ENCODE measurements at regions not wholly inside any gene's neighbourhood (a gene's known extent, or its start where the extent isn't known, plus 50 kb on each side); places are given as distances from the start of the nearest gene placed in this dataset.

DNA sequence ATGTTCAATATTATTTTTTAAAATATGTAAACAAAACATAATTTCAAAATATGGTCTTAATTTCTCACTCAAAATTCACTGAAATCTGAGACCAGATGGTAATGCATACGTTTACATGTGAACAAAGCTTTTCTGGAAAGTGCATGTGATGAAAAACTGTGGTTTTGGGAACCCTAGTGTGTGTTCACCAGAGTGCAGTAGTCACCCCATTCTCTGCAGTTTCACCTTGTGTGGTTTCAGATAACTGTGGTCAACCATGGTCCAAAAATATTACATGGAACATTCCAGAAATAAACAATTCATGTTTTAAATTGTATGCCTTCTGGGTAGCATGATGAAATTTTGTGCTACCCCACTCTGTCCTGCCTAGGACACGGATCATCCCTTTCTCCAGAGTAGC, 2021.9 kb downstream of the MRPL39 start:
- H2AK5ac ChIP-seq (ENCODE audit: low read depth, low read length): no peak overlapping the region
- CTCF ChIA-PET (ENCODE audit: partially characterized antibody): interaction anchor here (2.4 kb wide), 1 partner anchor 10 kb away, joined by 11 read pairs; no protein-coding TSS in a partner anchor
- 95% methylated on average over 2 of the region's 2 CpGs; no CpG with 5 or more reads in 1 of the 2 experiments for WGBS, 2 experiments (ENCODE audit: extremely low coverage in 1 of 2, insufficient coverage in 1 of 2, insufficient read length in 1 of 2, insufficient replicate concordance in 2 of 2, low coverage in 1 of 2, low lambda C conversion rate in 2 of 2, missing lambda C conversion rate in 1 of 2)

More for the DNA sequence above, 2021.9 kb downstream of the MRPL39 start:
- Histone ChIP-seq H2BK120ac (replicated peaks; ENCODE audit: low read depth, low read length) (no peak overlapping the region), H3K79me2 (ENCODE audit: control insufficient read depth in 1 of 2, insufficient read depth in 2 of 2, low read length in 2 of 2) (no peaks in the 10 kb centered on the region), H3K4me3 (ENCODE audit: extremely low read depth in 1 of 4, insufficient read depth in 2 of 4, low read depth in 3 of 4, low read length in 4 of 4) (no peak overlapping the region), H3K23me2 (ENCODE audit: low read depth, low read length) (no peaks in the 10 kb centered on the region), H3K56ac (replicated peaks; ENCODE audit: insufficient read length, low read depth, low read length) (no peak overlapping the region), H3K4me2 (ENCODE audit: insufficient read depth in 1 of 2, low read depth in 2 of 2, low read length in 2 of 2) (no peak overlapping the region), H2BK15ac (ENCODE audit: low read length) (no peak overlapping the region), H3K9ac (replicated peaks in 1 of 4; ENCODE audit: extremely low read depth in 1 of 4, low read depth in 3 of 4, low read length in 3 of 4) (no peak overlapping the region), H3K36me3 (ENCODE audit: control insufficient read depth in 2 of 4, insufficient read depth in 4 of 4, low read length in 3 of 4) (no peaks in the 10 kb centered on the region), H3K9me3 (ENCODE audit: insufficient read depth in 2 of 2, low read depth in 1 of 2, low read length in 1 of 2) (no peaks in the 10 kb centered on the region), H3K4ac (replicated peaks; ENCODE audit: insufficient read length, low read depth, low read length) (no peak overlapping the region), H3K23ac (ENCODE audit: insufficient read length) (no peak overlapping the region), H3K27ac (ENCODE audit: low read depth, low read length) (no peak overlapping the region), H4K20me1 (replicated peaks in 1 of 2; ENCODE audit: control insufficient read depth in 1 of 2, insufficient read depth in 2 of 2, low read length in 2 of 2) (no peaks in the 10 kb centered on the region), H2BK20ac (ENCODE audit: low read length) (no peak overlapping the region), H3K18ac (ENCODE audit: extremely low read depth, low read length) (no peak overlapping the region), H3K27me3 (replicated peaks in 1 of 4; ENCODE audit: control insufficient read depth in 3 of 4, extremely low read depth in 1 of 4, insufficient read depth in 3 of 4, low read length in 3 of 4) (no peaks in the 10 kb centered on the region), H3K79me1 (ENCODE audit: low read depth, low read length) (no peaks in the 10 kb centered on the region), H2AFZ (ENCODE audit: low read length) (no peak overlapping the region), H4K91ac (replicated peaks; ENCODE audit: insufficient read length, low read length) (no peak overlapping the region), H2BK12ac (ENCODE audit: low read depth, low read length) (no peak overlapping the region), H2BK5ac (ENCODE audit: low read depth, low read length) (no peak overlapping the region), H4K8ac (ENCODE audit: extremely low read depth, insufficient read depth, low read length) (no peak overlapping the region), H3K4me1 (replicated peaks in 1 of 4; ENCODE audit: control insufficient read depth in 3 of 4, insufficient read depth in 4 of 4, low read length in 3 of 4) (no peaks in the 10 kb centered on the region), H4K5ac (ENCODE audit: insufficient read length, low read depth, low read length) (no peak overlapping the region), H3K14ac (ENCODE audit: insufficient read length) (no peak overlapping the region)
- FAIRE-seq (no peak), DNase-seq (ENCODE audit: low read depth in 1 of 2, low spot score in 2 of 2) (no peak)
- TF ChIP-seq SP1 (IDR thresholded peaks at IDR 0.05; ENCODE audit: low read depth, low read length) (no peak), SIN3A (conservative IDR thresholded peaks at IDR 0.05 in 1 of 2, IDR thresholded peaks at IDR 0.05 in 1 of 2; ENCODE audit: low read depth in 1 of 2, low read length in 2 of 2) (no peak), CBX8 (IDR thresholded peaks at IDR 0.05; ENCODE audit: borderline replicate concordance, low read depth, low read length) (no peak), KDM1A (IDR thresholded peaks at IDR 0.05; ENCODE audit: borderline replicate concordance, low read length) (no peak)
- POLR2A ChIA-PET (ENCODE audit: partially characterized antibody): no interaction called here
